ENCODE measurements at regions not wholly inside any gene's neighbourhood (a gene's known extent, or its start where the extent isn't known, plus 50 kb on each side); places are given as distances from the start of the nearest gene placed in this dataset.

GRCh38 chr12:77210724-77211123, 145.4 kb upstream of the E2F7 start:
- TF ChIP-seq CTCF (IDR thresholded peaks at IDR 0.05; ENCODE audit: low read depth, low read length) (no peak), EZH2phosphoT487 (IDR thresholded peaks at IDR 0.05; ENCODE audit: low read depth) (no peak)
